HG02885 (cell line): ENCODE measurements at regions not wholly inside any gene's neighbourhood (a gene's known extent, or its start where the extent isn't known, plus 50 kb on each side); places are given as distances from the start of the nearest gene placed in this dataset.
A peak's percentile ranks its signal among the peaks of the same experiment; 100 is the strongest.
"Not testable (repeated sequence)": the region's sequence is repeated elsewhere in the genome, so short reads cannot be mapped to it uniquely, and the experiment has no call there.

ENCODE experiments used
- ATAC-seq: cut with Tn5 transposase; IDR thresholded peaks from one replicate; pipeline ENCODE4 v1.9.1; 2021; ENCODE audit warnings: mild to moderate bottlenecking; ENCODE audit not compliant: unreplicated experiment, poor library complexity

DNA sequence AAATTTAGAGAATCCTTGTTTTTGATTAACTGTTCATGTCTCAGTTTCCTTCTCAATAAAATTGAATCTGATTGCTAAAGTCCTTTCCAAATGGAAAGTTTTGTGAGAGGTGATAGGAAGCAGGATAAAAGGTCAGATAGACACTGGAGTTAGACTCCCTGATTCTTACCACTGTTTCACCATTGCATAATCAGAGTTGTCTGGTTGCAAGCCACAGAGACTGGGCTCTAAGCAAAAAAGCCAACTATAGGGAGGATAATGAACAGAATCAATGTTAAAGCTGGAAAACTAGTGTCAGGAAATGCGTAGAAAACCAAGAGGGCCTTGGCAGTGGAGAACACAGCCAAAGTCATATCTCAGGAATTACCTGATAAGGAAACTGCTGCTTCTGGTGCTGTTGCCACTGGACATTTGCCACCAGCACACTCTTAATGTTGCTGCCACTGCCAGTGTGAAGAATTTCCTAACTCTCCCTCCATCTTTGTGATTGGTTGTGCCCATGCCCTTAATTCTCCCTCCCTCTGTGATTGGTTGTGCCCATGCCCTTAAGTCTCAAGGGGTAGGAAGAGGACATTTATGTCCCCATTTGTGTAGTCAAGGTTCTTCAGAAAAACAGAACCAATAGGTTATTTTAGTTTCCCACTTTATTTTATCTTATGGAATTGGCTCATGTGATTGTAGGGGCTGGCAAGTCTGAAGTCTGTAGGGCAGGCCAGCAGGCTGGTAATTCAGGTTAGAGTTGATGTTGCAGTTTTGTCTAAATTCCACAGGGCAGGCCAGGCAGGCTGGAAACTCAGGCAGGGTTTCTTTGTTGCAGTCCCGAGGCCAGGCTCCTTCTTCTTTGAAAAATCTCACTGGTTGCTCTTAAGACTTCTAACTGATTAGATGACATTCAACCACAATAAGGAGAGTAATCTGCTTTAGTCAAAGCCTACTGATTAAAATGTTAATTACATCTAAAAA lies 639.0 kb downstream of the REEP3 start:
- ATAC-seq, result no peak

DNA sequence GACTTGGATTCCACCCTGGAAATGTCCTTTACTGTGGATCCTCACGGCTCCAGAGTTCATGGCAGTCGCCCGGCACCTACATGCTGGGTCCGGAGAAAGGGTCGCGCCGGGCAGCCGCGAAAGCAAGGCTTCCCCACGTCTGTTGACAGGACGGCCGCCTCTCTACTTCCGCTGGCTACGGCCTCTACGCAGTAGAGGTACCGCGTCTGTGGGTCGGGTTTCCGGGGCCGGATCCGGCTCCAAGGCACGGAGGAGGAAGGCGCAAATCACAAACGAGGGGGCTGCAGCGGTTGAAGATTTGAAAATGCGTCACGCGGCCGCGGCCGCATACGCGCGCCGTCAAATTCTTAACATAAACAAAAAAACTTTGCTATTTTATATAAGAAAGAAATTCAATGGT lies 649.6 kb downstream of the REEP3 start:
- no peak for ATAC-seq

DNA sequence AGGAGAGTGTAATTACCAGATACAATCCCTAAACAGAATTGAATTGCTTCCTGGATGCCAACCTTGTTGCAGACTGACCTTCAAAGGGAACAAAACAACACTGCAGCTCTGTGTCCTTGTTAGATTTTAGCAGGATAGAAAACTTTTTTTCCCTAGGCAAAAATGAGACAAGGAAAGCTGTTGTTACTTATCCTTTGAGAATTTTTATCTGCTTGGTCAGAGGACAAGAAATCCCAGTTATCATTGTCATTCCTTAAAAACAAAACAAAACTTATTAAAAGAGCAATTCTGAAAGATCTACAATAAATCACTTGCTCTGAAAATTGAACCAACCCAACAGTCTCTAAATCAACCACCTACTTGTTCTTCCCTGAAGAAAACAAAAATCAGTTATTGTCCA lies 652.6 kb downstream of the REEP3 start:
- no peak for ATAC-seq

GRCh38 chr10:64174666-64175255 lies 653.6 kb downstream of the REEP3 start:
- no peak for ATAC-seq

DNA sequence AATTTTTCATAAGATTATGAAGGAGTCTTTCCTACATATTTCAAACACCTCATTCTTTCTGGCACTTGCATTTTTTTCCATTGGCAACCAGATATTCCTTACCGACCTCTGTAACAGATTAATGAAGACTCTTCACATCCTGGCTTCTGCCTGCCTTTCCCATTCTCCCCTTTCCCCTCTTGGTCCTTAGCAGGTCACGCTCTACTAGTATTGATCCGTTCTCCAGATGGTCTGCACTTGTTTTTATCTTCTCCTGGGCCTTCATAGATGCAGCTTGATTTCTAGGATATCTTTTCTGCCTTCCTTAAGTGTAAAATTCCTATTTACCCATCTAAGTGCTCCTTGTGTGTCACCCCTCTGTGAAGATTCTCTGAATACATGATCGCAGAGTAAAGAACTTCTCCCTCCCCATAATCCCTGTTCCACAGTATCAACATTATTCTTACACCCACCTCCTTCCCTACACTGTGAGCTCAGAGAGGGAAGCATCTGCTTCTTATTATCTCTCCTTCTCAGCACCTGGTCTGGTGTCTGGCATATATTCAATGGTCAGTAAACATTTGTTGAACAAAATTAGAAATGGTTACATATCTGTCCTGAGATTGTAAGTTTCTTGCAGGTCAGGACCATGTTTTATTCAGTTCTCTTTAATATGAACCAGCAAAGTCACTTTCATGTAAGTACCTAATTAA lies 654.2 kb downstream of the REEP3 start:
- ATAC-seq, result no peak

- no peak for ATAC-seq
Observed at GRCh38 chr10:64182671-64183070, 661.5 kb downstream of the REEP3 start.

GRCh38 chr10:64191286-64191685 lies 670.1 kb downstream of the REEP3 start:
- ATAC-seq, result no peak

- ATAC-seq, result no peak
Observed at GRCh38 chr10:64196638-64197315, 675.6 kb downstream of the REEP3 start.

GRCh38 chr10:64201936-64202335 lies 680.7 kb downstream of the REEP3 start:
- no peak for ATAC-seq

DNA sequence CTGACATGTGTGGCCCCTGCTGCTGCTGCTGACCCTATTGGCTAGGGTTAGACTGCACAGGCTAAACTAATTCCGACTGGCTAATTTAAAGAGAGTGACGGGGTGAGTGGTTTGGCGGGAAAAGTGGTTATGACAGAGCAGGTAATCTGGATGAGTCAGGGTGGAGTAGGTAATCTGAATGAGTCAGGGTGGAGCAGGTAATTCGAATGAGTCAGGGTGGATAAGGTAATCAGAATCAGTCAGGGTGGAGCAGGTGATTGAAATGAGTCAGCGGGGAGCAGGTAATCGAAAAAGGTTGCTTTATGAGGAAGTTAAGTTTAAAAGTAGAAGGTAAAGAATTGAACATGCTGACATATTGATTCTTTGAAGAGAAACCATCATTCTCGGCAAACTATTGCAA lies 683.3 kb downstream of the REEP3 start:
- ATAC-seq, result not testable (repeated sequence)

DNA sequence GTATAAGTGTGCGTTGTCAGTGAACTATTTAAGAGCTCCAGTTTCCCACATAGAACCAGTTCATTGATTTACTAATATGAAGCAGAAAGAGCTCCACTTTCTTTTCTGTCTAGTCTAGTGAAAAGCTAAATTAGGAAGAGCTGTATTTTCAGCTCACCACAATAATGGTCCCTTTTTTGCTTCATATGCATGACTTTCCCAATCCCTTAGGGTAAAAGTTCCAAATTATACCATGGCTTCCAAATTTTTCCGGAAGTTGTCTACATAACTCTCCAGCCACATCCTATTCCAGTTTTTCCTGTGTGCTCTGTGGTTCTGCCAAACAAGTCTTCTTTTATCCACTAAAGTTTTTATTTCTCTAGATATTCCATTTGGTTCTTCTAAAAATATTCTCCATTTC lies 685.2 kb downstream of the REEP3 start:
- ATAC-seq, result no peak

DNA sequence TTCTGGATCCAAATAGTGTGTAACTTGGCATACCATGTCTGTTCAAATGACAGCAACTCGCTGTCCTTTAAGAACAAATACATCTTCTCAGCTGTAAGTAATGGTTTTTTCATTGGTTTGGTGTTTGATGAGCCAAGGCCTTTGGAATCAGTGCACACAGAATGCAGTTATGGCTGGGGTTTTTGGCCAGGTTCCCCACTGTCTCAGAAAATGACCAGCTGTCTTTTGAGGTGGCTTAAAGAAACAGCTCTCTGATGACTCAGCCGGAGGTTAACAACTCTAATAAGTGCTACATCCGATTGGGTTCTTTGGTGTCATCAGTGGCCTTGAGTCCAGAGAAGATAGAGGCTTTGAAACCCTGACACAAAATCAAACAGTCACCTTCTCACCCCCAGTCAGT lies 688.4 kb downstream of the REEP3 start:
- no peak for ATAC-seq

DNA sequence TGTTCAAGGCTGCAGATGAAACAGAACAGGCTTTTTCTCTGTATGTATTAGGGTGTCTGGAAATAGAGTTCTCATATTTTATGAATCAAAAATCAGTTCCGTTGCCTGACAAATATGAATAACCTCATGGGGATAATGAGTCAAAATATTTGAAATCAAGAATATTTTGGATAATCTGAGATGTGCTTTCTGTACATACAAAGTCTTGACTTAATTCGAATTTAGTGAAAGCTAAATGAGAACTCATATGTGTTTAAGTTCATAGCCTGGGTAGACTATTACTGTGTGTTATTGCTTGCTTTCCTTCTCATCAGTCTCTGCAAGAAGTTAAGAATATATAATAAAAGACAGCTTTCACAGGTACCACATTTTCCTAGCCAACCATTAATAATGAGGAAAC lies 689.0 kb downstream of the REEP3 start:
- ATAC-seq, result no peak

GRCh38 chr10:64211466-64211865 lies 690.3 kb downstream of the REEP3 start:
- no peak for ATAC-seq

GRCh38 chr10:64215088-64215487 lies 693.9 kb downstream of the REEP3 start:
- no peak for ATAC-seq

- no peak for ATAC-seq
Observed at GRCh38 chr10:64219271-64220025, 698.2 kb downstream of the REEP3 start.

DNA sequence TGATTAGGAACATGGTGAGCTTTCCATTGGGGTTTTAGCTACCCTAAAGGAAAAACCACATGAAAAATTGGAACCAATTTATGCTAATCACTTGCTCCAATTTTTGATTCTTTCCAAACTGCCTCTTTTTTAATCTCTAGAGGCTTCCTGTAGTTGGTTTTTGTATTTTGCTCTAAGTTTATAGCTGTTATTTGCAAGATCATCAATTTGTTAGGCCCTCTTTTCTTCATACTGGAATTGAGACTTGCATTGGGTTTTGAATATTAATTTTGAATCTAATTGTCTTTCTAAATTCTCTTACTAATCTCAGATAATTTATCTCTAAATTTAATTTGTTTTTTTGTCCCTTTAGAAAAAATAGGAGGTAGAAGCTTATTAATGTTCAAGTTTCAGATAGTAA lies 713.3 kb downstream of the REEP3 start:
- no peak for ATAC-seq

DNA sequence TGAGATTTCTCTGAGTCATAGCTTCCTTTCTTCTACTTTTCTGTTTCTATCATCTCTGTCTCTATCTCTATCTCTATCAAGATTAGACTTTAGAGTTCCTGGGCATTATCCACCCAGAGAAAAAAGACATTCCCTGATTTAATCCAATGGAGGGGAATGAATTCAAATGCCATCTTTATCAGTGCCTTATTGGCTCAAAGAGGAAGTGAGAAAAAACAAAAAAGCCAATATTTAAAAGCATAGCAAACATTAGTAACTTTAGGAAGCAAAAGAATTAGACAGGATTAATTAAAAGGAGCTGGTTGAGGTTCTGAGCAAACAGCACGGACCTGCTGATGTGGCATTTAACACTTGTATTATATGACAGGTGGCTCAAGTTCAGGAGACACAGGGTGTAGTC lies 736.5 kb downstream of the REEP3 start:
- ATAC-seq, result no peak

- ATAC-seq, result peak; percentile 69
Observed at GRCh38 chr10:64261092-64261491, 739.9 kb downstream of the REEP3 start.

- no peak for ATAC-seq
Observed at GRCh38 chr10:64261676-64262075, 740.5 kb downstream of the REEP3 start.
